GM19397 (cell line): ENCODE measurements at regions not wholly inside any gene's neighbourhood (a gene's known extent, or its start where the extent isn't known, plus 50 kb on each side); places are given as distances from the start of the nearest gene placed in this dataset.
"Not testable (repeated sequence)": the region's sequence is repeated elsewhere in the genome, so short reads cannot be mapped to it uniquely, and the experiment has no call there.

Source experiments
- ATAC-seq: cut with Tn5 transposase; IDR thresholded peaks from one replicate; pipeline ENCODE4 v1.9.1; 2021; ENCODE audit warnings: mild to moderate bottlenecking, moderate library complexity; ENCODE audit not compliant: unreplicated experiment

DNA sequence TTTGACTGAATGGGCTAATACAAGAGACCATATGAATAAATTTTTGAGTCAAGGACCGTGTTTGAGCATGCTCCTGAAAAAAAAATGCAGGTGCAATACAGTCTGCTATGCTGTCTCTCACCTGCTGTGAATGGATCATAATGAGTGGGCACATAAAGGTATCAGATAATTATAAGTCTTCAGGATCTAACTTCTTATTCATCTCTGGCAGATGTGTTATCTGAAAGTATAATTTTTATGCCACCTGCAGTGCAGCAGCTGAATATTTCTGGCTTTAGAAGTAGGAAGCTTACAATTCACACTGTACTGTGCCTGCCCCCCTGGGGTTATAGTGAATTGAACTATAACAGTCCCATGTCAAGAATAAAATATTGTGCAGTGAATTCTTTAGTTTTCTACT is 333.3 kb downstream of the MRPL39 start:
- no peak for ATAC-seq

- ATAC-seq = no peak
Measured at GRCh38 chr21:25254491-25255174, 352.6 kb downstream of the MRPL39 start.

DNA sequence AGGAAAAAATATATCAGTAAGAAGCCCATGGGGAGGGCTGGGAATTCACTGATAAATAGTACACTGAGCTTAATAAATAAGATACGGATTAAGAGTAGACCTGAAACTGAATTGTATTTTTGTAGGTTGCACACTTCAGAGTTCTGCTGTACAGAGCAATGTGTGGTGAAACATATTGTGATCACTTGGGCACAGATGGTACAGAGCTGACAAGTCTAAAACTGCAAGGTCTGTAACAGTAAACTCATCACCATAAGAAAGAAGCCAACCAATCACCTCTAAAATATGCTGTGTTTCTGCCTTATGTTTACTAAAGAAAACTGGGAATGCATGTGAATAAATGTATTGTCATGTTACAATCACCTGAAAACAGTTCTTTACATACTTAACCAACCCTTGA is 360.7 kb downstream of the MRPL39 start:
- no peak for ATAC-seq

DNA sequence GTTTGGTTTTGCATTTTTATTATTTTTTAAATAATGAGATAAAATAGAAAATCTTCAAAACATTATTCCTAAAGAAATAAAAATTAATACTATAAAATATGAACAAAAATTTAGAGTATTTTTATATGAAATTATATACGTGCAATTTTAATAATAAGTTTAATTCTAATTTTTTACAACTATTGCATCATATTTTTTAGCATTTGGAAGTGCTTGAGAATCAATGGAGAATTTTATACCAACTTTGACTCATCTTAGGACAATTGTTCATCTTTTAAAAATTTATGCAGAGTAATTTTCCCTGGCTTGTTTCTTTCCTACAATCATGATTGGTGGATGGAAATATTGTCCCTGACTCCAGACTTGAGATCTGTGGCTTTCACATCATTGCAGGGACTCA is 362.5 kb downstream of the MRPL39 start:
- ATAC-seq = no peak

GRCh38 chr21:25243808-25244207 is 363.5 kb downstream of the MRPL39 start:
- no peak for ATAC-seq

DNA sequence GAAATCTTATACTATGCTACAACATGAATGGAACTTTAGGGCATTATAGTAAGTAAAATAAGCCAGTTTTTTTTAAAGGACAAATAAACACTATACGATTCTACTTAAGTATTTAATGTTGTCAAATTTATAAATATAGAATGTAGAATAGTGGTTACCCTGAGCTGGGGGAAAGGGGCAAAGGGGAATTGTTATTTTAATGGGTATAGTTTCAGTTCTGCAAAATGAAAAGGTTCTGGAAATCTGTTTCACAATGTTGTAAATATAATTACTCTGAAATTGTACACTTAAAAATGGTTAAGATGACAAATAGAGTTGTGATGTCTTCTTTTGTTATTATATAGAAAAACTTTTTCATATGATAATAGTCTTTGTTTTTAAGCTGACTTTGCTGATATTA is 366.3 kb downstream of the MRPL39 start:
- no peak for ATAC-seq

- ATAC-seq = peak; percentile 95
Measured at GRCh38 chr21:25234857-25235801, 372.2 kb downstream of the MRPL39 start.

DNA sequence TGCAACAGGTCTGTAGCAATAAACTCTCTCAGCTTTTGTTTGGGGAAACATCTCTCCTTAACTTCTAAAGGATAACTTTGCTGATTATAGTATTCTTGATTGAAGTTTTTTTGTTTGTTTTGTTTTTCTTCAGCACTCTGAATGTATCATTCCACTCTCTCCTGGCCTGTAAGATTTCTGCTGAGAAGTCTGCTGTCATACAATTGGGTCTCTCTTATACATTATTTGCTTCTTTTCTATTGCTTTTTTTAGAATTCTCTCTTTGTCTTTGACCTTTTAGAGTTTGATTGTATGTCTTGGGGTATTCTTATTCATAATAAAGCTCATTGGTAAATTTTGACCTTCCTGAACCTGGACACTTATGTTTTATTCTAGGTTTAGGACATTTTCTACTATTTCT is 386.3 kb downstream of the MRPL39 start:
- no peak for ATAC-seq

DNA sequence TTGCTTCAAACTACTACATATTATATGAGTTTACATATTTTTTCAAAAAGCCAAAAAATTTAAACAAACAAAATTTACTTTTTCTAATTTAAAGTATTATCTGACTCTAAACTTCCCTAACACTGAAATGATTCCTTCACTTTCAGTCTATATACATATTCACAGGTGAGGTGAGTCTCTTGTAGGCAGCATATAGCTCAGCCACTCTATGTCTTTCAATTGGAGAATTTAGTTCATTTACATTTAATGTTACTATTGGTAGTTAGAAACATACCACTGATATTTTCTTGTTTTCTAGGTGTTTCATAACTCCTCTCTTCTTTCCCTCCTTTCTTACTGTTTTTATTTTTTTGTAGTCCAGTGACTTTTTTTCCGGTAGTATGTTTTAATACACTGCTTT is 387.1 kb downstream of the MRPL39 start:
- ATAC-seq = no peak

DNA sequence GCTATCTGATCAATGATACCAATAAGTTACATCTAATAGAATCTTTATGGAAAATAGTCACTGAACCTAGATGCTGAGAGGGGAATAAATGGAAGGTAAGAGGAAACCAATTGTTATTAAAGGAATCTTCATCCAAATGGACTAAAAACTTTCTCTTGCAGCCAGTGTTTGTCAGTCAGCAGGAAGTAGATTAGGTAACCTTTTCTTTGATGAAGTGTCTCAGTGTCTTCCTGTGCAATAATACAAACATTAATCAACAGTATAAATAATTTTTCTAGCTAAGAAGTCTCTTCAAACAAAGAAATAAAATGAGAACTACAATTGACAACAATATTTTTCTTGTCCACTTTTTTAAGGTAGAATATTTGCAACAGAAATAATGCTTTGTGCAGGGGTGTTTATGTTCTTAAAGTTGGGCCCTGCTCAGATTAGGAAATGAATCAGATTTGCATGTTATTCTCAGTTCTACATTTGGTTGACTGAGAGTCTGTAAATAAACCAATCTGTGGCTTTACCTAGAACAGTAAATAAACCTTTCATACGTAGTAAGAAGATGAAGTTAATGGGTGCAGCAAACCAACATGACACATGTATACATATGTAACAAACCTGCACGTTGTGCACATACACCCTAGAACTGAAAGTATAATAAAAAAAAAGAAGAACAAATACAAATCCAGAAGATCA is 391.4 kb downstream of the MRPL39 start:
- peak; percentile 96 for ATAC-seq

DNA sequence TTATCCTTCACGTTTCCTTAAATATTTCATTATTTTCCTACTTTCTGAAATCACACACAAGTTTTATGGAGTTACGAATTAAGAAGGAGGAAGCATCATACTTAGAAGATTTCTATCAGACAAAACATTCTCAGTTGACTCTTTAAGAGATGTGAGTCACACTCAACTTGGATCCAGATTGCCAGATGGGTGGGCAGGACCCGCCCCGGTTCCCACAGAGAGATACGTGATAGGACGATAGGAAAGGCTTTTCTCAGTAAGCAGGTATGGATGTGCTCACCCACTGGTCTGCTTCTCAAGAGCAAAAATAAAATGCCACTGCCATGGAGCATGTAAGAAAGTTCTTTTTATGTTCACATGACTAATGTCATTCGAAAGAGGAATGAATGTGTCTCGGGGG is 392.6 kb downstream of the MRPL39 start:
- no peak for ATAC-seq

DNA sequence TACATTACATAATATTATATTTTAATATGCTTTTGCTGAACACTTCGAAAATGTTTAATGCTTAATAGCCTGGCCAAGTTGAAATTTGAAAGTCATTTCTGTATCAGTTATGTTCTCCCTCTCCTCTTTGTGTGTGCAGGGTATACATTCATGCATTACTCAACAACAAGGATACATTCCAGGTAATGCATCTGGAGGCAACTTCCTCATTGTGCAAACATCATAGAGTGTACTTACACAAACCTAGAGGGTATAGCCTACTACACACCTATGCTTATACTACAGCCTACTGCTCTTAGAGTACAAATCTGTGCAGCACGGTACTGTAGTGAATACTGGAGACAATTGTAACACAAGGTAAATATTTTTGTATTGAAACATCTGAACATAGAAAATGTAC is 407.3 kb downstream of the MRPL39 start:
- ATAC-seq = no peak

DNA sequence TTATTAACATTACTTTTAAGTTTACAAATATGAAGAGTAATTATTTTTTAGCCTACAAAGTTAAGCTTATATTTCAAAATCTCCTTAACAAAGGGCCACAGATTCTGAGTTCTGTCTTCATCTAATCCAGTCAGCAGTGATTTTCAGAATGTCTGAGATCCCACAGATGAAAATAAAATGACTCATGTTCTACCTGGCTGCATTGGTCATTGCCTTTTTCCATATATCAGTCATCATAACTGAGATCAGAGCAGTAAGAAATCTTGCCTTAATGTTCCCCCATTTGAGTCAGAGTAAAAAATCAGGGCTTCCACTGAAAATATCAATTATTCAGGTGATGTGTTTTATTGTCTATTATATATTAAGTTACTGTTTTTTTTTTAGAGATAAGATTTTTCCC is 416.1 kb downstream of the MRPL39 start:
- ATAC-seq = peak; percentile 33

GRCh38 chr21:25189497-25189896 is 417.8 kb downstream of the MRPL39 start:
- no peak for ATAC-seq

DNA sequence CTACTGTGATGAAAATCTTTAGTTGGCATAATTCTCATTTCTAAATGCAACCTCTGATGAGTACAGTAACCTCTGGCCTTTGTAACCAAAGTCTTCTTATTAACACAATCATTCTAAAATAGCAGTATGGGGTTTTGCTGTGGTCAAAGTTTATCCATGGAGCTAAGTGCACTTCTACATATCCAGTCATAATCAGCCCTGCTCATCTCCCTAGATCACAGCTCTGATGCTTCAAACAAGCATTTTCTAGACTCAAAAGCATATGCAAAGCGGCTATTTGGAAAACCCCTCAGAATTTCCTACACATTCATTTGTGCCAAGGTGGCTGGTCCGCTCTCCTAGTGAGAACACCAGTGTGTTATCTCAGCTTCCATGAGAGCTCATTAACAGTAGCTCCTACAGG is 418.6 kb downstream of the MRPL39 start:
- ATAC-seq = peak; percentile 65

- no peak for ATAC-seq
Measured at GRCh38 chr21:25186273-25186672, 421.0 kb downstream of the MRPL39 start.

- ATAC-seq = no peak
Measured at GRCh38 chr21:25183577-25183976, 423.7 kb downstream of the MRPL39 start.

- ATAC-seq = not testable (repeated sequence)
Measured at GRCh38 chr21:25181690-25182089, 425.6 kb downstream of the MRPL39 start.

GRCh38 chr21:25179116-25179515 is 428.2 kb downstream of the MRPL39 start:
- no peak for ATAC-seq

DNA sequence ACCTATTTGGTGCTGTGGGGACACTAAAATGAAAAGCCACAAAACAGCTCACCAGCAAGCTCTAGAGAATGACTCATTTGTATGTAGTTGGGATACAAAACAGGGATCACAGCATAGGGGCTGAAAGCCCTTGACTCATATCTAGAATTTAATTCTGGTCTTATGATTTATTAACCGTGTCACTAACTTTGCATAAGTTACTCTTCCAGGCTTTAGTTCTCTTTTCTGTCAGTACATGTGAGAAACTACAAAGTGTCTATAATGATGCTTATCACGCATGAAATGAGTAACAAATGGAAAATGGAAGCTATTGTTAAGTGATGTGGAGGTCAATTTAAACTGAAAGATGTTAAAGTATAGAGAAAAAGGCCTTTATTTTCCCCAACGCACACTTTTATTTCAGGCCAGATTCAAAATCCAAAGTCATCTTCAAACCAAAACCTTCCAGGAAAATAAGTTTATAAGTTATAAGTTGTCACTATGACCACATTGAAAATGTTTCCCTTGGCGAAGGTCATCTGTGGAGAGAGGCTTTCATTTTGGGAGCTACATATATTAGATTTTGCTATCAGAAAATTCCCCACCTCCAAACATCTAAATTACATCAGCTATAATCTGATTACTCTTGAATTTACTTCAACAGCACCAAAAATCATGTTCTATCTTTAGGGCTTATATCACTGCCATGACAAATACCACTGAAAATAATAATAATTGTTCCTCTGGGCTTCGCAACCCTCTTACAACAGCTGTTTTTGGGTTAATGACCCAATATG is 430.5 kb downstream of the MRPL39 start:
- ATAC-seq = peak; percentile 71

- ATAC-seq = peak; percentile 65
Measured at GRCh38 chr21:25175938-25176337, 431.3 kb downstream of the MRPL39 start.
